ENCODE measurements at regions not wholly inside any gene's neighbourhood (a gene's known extent, or its start where the extent isn't known, plus 50 kb on each side); places are given as distances from the start of the nearest gene placed in this dataset.

DNA sequence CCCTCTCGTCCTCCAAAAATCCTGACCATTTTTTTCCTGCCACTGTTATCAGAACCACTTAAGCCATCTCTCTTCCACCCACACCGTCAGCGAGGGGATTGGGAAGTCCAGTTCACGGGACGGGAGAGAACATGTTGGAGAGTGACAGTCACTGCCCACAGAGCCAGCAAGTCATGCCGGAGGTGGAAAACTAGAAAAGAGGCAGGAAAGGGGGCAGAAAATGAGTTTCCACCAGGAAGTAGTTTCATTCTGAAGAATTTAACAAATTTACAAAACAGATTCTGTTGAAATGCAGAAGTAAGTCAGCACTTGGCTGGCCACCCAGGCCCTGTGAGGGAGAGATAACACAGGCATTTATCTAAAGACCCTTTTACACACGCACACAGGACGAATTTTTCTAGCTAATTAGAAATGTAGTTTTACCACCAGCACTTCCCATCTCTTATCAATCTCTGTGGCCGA lies 431.3 kb downstream of the TSN start:
- no peaks in the 10 kb centered on the region for H3K36me3 Mint-ChIP-seq (ENCODE audit: low read depth)
- H3K27ac Mint-ChIP-seq = no peak overlapping the region
- H3K4me3 Mint-ChIP-seq = no peak overlapping the region
- TF ChIP-seq, protein P1, sequence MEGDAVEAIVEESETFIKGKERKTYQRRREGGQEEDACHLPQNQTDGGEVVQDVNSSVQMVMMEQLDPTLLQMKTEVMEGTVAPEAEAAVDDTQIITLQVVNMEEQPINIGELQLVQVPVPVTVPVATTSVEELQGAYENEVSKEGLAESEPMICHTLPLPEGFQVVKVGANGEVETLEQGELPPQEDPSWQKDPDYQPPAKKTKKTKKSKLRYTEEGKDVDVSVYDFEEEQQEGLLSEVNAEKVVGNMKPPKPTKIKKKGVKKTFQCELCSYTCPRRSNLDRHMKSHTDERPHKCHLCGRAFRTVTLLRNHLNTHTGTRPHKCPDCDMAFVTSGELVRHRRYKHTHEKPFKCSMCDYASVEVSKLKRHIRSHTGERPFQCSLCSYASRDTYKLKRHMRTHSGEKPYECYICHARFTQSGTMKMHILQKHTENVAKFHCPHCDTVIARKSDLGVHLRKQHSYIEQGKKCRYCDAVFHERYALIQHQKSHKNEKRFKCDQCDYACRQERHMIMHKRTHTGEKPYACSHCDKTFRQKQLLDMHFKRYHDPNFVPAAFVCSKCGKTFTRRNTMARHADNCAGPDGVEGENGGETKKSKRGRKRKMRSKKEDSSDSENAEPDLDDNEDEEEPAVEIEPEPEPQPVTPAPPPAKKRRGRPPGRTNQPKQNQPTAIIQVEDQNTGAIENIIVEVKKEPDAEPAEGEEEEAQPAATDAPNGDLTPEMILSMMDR (IDR thresholded peaks at IDR 0.05; ENCODE audit: unreplicated experiment in 3 of 3) = no peak
- H3K4me1 Mint-ChIP-seq = peaks cover 7% of the 10 kb centered on the region
- peaks cover 7% of the 10 kb centered on the region for H3K27me3 Mint-ChIP-seq (ENCODE audit: low read depth)
- no peaks in the 10 kb centered on the region for H3K9me3 Mint-ChIP-seq

DNA sequence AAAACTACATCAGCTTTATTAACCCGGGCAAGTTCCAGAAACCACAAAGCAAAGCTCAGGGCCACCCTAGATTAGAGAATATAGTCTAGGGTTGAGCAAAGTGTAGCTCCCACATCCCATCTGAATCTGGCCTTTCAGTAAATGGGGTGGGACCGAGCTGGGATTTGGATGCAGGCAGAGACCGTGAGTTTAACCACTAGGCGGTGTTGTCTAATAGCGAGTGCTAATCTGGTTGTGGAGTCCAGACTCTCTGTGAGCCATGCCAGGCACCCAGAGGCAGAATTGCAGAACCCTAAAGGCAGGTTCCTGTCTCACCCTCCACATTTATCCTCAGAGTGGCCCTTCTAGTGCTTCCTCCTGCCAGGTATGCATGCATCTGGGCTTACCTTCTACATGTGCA lies 435.9 kb downstream of the TSN start:
- Mint-ChIP-seq H3K27ac (no peak overlapping the region), H3K27me3 (ENCODE audit: low read depth) (peaks cover 10% of the 10 kb centered on the region), H3K4me1 (peaks cover 13% of the 10 kb centered on the region), H3K9me3 (peaks cover 3% of the 10 kb centered on the region), H3K36me3 (ENCODE audit: low read depth) (no peaks in the 10 kb centered on the region), H3K4me3 (no peak overlapping the region)
- TF ChIP-seq, protein P1 (IDR thresholded peaks at IDR 0.05; ENCODE audit: unreplicated experiment in 3 of 3) = peak; percentile 44 to 55 (median 51)

DNA sequence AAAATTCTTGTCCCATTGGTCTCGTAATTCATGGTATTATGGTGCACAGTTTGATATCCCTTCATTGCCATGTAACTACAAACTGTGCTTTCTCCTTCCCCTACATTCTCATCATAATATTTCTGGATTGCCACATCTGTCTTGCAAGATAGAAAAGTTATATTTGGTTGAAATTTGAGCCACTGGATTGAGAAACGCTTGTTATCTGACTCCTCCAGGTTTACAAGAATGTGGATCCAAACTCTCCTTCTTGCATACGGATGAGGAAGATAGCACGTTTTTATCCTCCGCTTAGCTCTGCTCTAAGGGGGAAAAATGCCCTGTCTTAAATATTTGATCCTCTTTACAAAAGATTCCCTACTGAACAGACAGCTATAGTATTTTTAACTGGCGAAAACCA lies 438.2 kb downstream of the TSN start:
- H3K27ac Mint-ChIP-seq = peak overlapping the region in 1 of 3 experiments; percentile 2
- TF ChIP-seq, protein P1 (IDR thresholded peaks at IDR 0.05; ENCODE audit: unreplicated experiment in 3 of 3) = no peak
- no peaks in the 10 kb centered on the region for H3K36me3 Mint-ChIP-seq (ENCODE audit: low read depth)
- peaks cover 3% of the 10 kb centered on the region for H3K27me3 Mint-ChIP-seq (ENCODE audit: low read depth)
- H3K9me3 Mint-ChIP-seq = peaks cover 3% of the 10 kb centered on the region
- peaks cover 13% of the 10 kb centered on the region for H3K4me1 Mint-ChIP-seq
- no peak overlapping the region for H3K4me3 Mint-ChIP-seq

DNA sequence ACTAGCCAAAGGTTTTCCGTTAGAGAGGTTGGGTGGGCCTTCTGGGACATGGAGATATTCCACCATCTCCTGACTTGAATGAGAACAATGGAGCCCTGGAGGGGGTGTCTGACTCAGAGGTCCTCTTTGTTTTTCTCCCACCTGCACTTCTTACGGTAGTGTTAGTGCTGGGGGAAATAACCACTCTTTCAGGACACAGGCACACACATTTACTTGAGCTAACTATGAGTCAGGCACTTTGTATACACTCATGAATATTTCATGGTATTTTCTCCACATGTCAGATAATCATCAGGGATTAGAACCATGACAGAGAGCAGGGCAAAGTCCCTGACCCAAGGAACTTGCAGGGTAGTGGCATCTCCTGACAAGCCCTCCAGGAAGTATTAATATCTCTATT lies 439.1 kb downstream of the TSN start:
- Mint-ChIP-seq H3K36me3 (ENCODE audit: low read depth) (no peaks in the 10 kb centered on the region), H3K9me3 (peaks cover 6% of the 10 kb centered on the region), H3K4me1 (peaks cover 13% of the 10 kb centered on the region), H3K4me3 (no peak overlapping the region), H3K27ac (no peak overlapping the region), H3K27me3 (ENCODE audit: low read depth) (peaks cover 3% of the 10 kb centered on the region)
- TF ChIP-seq, protein P1 (IDR thresholded peaks at IDR 0.05; ENCODE audit: unreplicated experiment in 3 of 3) = no peak

DNA sequence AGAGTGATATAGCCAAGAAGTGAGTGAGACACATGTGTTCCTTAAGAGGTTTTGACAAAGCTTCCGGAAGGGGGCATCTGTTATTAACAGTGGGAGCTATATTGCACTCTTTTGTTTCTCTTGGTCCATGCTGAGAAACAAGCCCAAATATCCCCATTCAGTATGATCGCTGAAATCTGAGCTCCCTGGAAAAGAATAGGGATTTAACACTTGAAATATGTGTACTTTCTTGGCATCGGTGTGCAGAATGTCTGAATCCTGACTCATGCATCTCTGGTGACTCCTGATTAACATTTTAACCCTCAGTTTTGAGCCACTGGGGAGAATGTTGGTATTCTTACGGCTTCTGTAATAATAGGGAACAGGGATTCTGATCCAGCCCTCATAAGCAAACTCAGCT lies 448.1 kb downstream of the TSN start:
- Mint-ChIP-seq H3K36me3 (ENCODE audit: low read depth) (no peaks in the 10 kb centered on the region), H3K27me3 (ENCODE audit: low read depth) (peaks cover 2% of the 10 kb centered on the region), H3K9me3 (peaks cover 3% of the 10 kb centered on the region), H3K4me3 (no peak overlapping the region), H3K4me1 (peaks cover 45% of the 10 kb centered on the region), H3K27ac (peak overlapping the region in 2 of 3 experiments; percentile 81 to 83)
- TF ChIP-seq, protein P1 (IDR thresholded peaks at IDR 0.05; ENCODE audit: unreplicated experiment in 3 of 3) = peak in 2 of 3 experiments; percentile 5 to 24

DNA sequence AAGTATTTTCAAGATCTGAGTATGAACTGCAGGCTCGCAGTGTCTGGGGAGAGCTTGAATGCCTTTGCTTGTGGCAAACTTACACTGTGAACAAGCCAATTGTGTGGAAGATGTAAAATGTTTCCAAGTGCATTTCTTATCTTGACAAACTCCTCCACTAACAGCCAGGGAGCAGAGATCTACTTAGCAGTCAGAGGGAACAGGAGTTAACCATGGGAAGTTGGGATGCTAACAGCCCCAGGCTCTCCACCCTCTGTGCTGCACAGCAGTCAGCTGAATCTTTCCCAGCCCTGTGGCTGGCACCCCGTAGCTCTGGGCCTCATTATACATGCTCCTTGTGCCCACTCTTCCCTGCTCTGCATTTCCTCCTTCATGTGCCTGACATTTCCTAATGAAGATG lies 450.2 kb downstream of the TSN start:
- H3K27ac Mint-ChIP-seq = peak overlapping the region in 2 of 3 experiments; percentile 67 to 83
- TF ChIP-seq, protein P1 (IDR thresholded peaks at IDR 0.05; ENCODE audit: unreplicated experiment in 3 of 3) = no peak
- H3K4me3 Mint-ChIP-seq = no peak overlapping the region
- no peaks in the 10 kb centered on the region for H3K9me3 Mint-ChIP-seq
- H3K4me1 Mint-ChIP-seq = peaks cover 45% of the 10 kb centered on the region
- no peaks in the 10 kb centered on the region for H3K36me3 Mint-ChIP-seq (ENCODE audit: low read depth)
- peaks cover 7% of the 10 kb centered on the region for H3K27me3 Mint-ChIP-seq (ENCODE audit: low read depth)
